Activated CD8-positive, alpha-beta memory T cell treated with anti-CD3 and anti-CD28 coated beads, Interleukin-2, amount 50 U/mL, for 24 hours (primary cell): ENCODE measurements at regions not wholly inside any gene's neighbourhood (a gene's known extent, or its start where the extent isn't known, plus 50 kb on each side); places are given as distances from the start of the nearest gene placed in this dataset.

Source experiments
- DNase-seq: peaks from one replicate; pipeline ENCODE4 v3.0.0-alpha.2; 2020; ENCODE audit errors: extremely low read depth

GRCh38 chr2:212945526-212945925 lies 205.9 kb downstream of the IKZF2 start:
- DNase-seq, result no peak

- DNase-seq, result no peak
Observed at GRCh38 chr2:212943351-212943750, 208.1 kb downstream of the IKZF2 start.

DNA sequence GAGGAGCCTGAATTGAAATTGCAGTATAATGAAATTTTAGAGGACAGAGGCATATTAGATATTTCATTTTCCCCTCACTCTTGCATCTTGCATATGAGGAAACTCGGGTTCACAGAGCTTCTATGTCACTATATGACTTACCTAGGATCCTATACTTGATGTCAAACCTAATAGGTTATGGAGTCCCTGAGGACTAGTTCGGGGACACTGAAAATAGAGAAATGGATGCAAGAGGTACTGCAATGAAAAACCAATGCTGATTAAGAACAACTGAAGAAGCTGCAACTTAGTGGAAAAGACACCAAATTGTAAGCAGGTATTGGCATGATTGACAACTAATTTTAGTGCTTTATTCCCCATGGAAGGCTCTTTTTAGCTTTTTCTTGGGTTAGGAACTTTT lies 210.1 kb downstream of the IKZF2 start:
- DNase-seq, result no peak

DNA sequence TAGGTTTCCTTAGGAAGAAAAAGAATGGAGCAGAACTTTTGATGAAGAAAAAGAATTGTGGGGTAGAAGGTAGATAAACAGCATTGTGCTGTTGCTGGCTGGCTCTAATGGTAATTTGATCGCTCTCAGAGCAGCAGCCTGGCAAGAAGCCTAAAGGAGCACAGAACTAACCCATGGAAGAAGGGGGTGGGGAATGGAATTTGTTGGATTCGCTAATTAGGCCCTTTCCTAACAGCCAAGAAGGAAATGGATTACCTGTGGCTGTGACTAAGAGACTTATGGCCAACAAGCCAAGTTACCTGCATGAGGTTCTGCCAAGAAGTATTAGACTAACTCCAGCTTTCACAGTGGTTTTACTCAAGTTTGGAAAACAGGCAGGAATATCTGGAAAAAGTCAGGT lies 210.6 kb downstream of the IKZF2 start:
- DNase-seq, result no peak

- DNase-seq, result no peak
Observed at GRCh38 chr2:212939777-212940531, 211.5 kb downstream of the IKZF2 start.

GRCh38 chr2:212938144-212938793 lies 213.1 kb downstream of the IKZF2 start:
- DNase-seq, result no peak

- no peak for DNase-seq
Observed at GRCh38 chr2:212936572-212936971, 214.8 kb downstream of the IKZF2 start.

GRCh38 chr2:212935752-212936151 lies 215.7 kb downstream of the IKZF2 start:
- no peak for DNase-seq

DNA sequence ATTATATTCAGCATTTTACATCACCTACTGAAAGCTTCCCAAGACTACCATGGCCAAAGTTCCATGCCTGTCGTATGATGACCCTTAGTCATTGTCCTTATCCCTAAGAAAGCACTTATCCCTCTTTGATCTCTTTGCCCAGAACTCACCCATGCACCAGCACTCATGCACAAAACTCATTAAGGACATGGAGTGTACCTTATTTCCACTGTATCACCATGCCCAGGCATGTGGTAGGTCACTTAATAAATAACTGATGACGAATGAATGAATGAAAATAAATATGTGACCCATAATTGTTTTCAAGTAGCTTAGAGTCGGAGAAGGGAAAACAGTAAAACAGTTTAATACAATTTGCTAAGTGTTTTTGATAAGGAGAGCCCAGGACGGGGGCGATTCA lies 220.1 kb downstream of the IKZF2 start:
- no peak for DNase-seq

GRCh38 chr2:212930556-212931260 lies 220.7 kb downstream of the IKZF2 start:
- DNase-seq, result no peak

- DNase-seq, result no peak
Observed at GRCh38 chr2:212929971-212930370, 221.4 kb downstream of the IKZF2 start.

DNA sequence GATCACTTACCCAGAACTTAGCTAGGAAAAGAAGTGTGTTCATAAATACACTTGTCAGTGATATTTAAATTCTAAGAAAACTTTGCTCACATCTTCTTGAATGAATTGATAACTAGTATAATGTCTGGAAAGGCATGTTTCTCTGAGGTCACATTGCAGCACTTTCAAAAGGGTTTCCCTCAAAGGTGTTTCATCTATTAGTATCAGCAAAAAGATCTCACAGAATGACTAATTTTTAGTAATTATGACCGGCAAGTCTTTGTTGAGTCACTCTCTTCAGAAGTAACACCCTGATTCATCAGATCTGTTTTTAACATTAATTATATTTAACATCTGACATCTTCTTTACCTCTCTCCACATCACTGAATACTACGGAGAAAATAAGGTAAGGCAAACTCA lies 222.3 kb downstream of the IKZF2 start:
- no peak for DNase-seq

DNA sequence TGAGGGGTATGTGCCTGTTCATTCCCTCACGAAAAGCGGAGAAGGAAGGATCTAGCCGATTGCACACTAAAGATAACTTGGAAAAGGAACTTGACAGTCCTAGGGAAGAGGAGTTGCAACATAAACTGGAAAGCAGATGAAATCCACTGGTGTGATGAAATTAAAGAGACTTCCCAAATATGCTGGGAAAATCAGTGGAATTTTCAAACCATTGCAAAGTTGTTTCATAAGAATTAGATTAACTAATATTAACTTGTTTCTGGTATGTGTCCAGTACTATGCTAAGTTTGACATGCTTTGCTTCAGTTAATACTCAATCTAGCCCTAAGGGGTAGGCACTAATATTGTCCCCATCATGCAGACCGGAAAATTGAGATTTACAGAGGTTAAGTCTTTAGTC lies 222.7 kb downstream of the IKZF2 start:
- DNase-seq, result no peak

DNA sequence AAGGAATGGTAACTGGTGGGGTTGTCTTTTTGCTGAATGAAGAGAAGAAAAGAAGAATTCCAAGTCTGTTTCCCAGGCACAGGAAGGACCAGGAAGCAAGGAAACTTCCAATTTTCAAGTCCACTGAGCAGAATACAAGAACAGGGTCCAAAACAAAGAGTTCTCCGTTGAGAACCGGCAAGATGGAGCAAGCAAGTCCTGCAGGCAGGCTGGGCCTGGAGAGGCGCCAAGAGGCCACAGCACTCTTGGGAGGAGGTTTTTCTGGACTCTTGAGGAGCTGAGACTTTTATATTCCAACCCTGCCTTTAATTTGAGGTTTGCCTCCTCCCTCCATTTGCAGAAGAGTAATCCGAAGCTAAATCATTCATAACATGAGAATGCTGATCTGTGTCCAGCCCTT lies 224.5 kb downstream of the IKZF2 start:
- no peak for DNase-seq

DNA sequence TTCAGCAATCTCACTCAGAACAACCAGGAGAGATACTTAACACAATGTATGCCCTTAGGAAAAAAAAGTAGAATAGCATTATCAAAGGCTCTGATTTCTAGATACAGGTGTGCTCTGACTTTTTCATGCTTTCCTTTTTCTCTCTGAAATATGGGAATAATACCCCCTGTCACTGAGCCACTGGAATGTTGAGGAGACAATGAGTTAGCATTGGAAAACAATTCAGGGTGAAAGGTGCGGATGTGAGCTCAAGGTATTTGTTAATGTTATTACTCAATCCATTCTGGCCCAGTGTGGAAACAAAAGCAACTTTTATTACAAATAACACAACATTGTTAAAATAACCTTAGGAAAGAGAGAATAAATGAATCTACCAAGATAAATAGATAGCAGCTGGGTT lies 228.0 kb downstream of the IKZF2 start:
- no peak for DNase-seq

DNA sequence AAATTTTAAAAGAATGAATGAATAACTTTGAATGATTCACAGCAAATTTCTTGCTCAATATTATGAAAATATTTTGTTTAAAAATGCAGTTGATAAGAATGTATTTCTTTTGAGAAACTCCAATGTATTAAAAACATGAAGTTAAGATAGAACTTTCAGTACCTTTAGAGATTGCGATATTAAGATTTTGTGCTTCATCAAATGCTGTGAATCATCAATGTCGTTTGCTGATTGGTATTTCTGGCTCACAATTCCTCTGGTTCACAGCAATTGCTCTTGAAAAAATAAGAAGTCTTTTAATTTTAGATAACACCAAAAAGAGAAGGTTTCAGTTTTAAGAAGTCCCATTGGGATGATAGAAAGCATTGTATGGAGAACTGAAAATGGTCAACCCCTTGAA lies 228.7 kb downstream of the IKZF2 start:
- no peak for DNase-seq

GRCh38 chr2:212921711-212922110 lies 229.7 kb downstream of the IKZF2 start:
- DNase-seq, result no peak

- no peak for DNase-seq
Observed at GRCh38 chr2:212921061-212921460, 230.4 kb downstream of the IKZF2 start.

GRCh38 chr2:212919238-212919637 lies 232.2 kb downstream of the IKZF2 start:
- DNase-seq, result no peak

GRCh38 chr2:212918336-212918735 lies 233.1 kb downstream of the IKZF2 start:
- no peak for DNase-seq

DNA sequence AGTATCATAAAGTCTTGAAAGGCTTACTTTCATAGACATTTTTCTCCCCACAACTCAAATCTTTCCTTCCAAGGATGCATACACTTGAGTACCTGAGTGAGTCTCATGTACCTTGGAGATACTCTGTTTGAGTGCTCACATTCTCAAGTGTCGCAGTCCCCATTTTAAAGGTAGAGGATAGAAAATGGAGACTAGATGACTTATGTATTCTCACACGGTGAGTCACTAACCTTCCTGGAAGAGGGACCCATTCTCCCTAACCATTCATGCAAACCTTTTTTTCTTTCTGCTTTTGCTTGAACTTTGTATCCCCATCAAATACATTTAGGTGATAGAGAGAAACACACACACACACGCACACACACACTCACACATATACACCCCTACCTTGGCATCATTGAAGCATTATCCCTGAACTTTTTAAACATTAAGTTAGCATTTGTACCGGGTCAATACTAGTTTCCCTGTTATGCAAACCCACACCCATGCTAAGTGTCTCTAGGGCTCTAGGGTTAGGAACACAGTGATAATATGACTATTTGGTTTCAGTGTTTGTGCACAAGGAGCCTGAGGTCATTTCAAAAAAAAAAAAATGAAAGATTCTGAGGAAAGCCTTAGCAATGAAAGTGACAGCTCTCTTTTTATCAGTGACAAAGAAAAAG lies 236.2 kb downstream of the IKZF2 start:
- DNase-seq, result no peak

- no peak for DNase-seq
Observed at GRCh38 chr2:212914392-212914791, 237.0 kb downstream of the IKZF2 start.
